Fibroblast of pulmonary artery (primary cell): ENCODE measurements at regions not wholly inside any gene's neighbourhood (a gene's known extent, or its start where the extent isn't known, plus 50 kb on each side); places are given as distances from the start of the nearest gene placed in this dataset.
"Not testable (repeated sequence)": the region's sequence is repeated elsewhere in the genome, so short reads cannot be mapped to it uniquely, and the experiment has no call there.

Experiments
- DNase-seq: peaks from one replicate; pipeline ENCODE4 v3.0.0-alpha.2; 2010; ENCODE audit warnings: low read depth
- H3K4me3 ChIP-seq: replicated peaks from 2 replicates; pipeline ENCODE4 v1.5.1; 2011; ENCODE audit warnings: low read depth, mild to moderate bottlenecking, control low read depth, low read length, moderate library complexity
- CTCF ChIP-seq: IDR thresholded peaks from 2 replicates; pipeline ENCODE4 v1.5.1; 2011; ENCODE audit warnings: mild to moderate bottlenecking, control low read depth, low read length, inconsistent platforms; ENCODE audit errors: missing control alignments

GRCh38 chr15:81795899-81796298 is 249.9 kb downstream of the MEX3B start:
- DNase-seq = no peak

GRCh38 chr15:81792646-81793045 is 253.2 kb downstream of the MEX3B start:
- no peak for DNase-seq
- no peak for TF ChIP-seq CTCF
- H3K4me3 ChIP-seq = no peak overlapping the region

More at GRCh38 chr15:81795899-81796298, 249.9 kb downstream of the MEX3B start:
- TF ChIP-seq CTCF = no peak
- no peak overlapping the region for H3K4me3 ChIP-seq

- H3K4me3 ChIP-seq, DNase-seq: not testable (repeated sequence)
Observed at GRCh38 chr15:81791322-81791721, 254.5 kb downstream of the MEX3B start.

- DNase-seq = no peak
- TF ChIP-seq CTCF = no peak
Observed at GRCh38 chr15:81789403-81789802, 256.4 kb downstream of the MEX3B start.

GRCh38 chr15:81786776-81787175 is 259.0 kb downstream of the MEX3B start:
- no peak overlapping the region for H3K4me3 ChIP-seq
- TF ChIP-seq CTCF = no peak
- DNase-seq = no peak

More at GRCh38 chr15:81789403-81789802, 256.4 kb downstream of the MEX3B start:
- H3K4me3 ChIP-seq = no peak overlapping the region

- no peak for DNase-seq
- H3K4me3 ChIP-seq = no peak overlapping the region
- no peak for TF ChIP-seq CTCF
Observed at GRCh38 chr15:81785679-81786078, 260.1 kb downstream of the MEX3B start.

- H3K4me3 ChIP-seq = no peak overlapping the region
- TF ChIP-seq CTCF = no peak
- DNase-seq = no peak
Observed at GRCh38 chr15:81785181-81785580, 260.6 kb downstream of the MEX3B start.
